HCT116 (cell line): ENCODE measurements at regions not wholly inside any gene's neighbourhood (a gene's known extent, or its start where the extent isn't known, plus 50 kb on each side); places are given as distances from the start of the nearest gene placed in this dataset.

Experiments
- ATAC-seq: fragments of 200-7000 bp; cut with Tn5 transposase; 2 replicates; pipeline ENCODE4 v1.9.1; 2020; ENCODE audit warnings: mild to moderate bottlenecking, moderate library complexity
- BruUV-seq: library from RNA; stranded (reverse); fragments of 400-500 nt; replicated peaks from 2 replicates; lab custom pipeline; 2021; lab: Mats Ljungman, UMichigan
- CTCF ChIA-PET: fragments of 300-600 bp; sonication (Branson Sonifier 250); formaldehyde crosslinking; loops from one replicate; lab custom pipeline; 2021; ENCODE audit warnings: antibody characterized with exemption; lab: Charles Lee
- POLR2A ChIA-PET: fragments of 300-600, 350-600 bp; sonication (Branson Sonifier 250); formaldehyde crosslinking; loops from one replicate; lab custom pipeline; 2021; ENCODE audit warnings: antibody characterized with exemption; lab: Charles Lee
- RAD21 ChIA-PET, 2 experiments: fragments of 300-600 bp; sonication (Branson Sonifier 250); formaldehyde crosslinking; loops; one replicate each; lab custom pipeline; 2023; ENCODE audit warnings: low total read pairs in 2 of 2; ENCODE audit not compliant: uncharacterized antibody in 2 of 2, unreplicated experiment in 2 of 2, low non-redundant PET in 1 of 2; lab: Charles Lee
- DNase-seq: peaks from one replicate; pipeline ENCODE4 v3.0.0-alpha.2; 2010; ENCODE audit warnings: low read depth, low spot score
- H2AFZ ChIP-seq: fragments of 200-600 bp; shearing (Covaris generic), sonication (generic); 2 replicates; pipeline ENCODE4 v1.6.1; 2017; ENCODE audit warnings: low read depth, mixed run types, mixed read lengths, antibody characterized with exemption, low read length; ENCODE audit not compliant: poor library complexity, severe bottlenecking
- H3K27ac ChIP-seq: 2 replicates; pipeline ENCODE4 v1.5.1; 2012; ENCODE audit warnings: low read depth, low read length
- H3K27me3 ChIP-seq: fragments of 200-600 bp; sonication (generic); 2 replicates; pipeline ENCODE4 v1.6.1; 2016; ENCODE audit warnings: mixed run types, low read length, mixed read lengths; ENCODE audit not compliant: insufficient read depth
- H3K36me3 ChIP-seq, 2 experiments: fragments of 200-500 bp in 1 of 2; fragments of 200-600 bp in 1 of 2; sonication (Bioruptor generic) in 1 of 2; sonication (generic) in 1 of 2; 2 replicates each; pipeline versions ENCODE4 v1.5.1 to v1.6.1; 2014 to 2016; ENCODE audit warnings: low read length in 2 of 2, inconsistent platforms in 1 of 2, mixed read lengths in 1 of 2, mixed run types in 1 of 2; ENCODE audit not compliant: insufficient read depth in 2 of 2, control insufficient read depth in 1 of 2
- H3K4me1 ChIP-seq, 2 experiments: fragments of 200-600 bp in 1 of 2; sonication (generic) in 1 of 2; 2 replicates each; pipeline versions ENCODE4 v1.5.1 to v1.6.1; 2012 to 2017; ENCODE audit warnings: low read length in 2 of 2, inconsistent platforms in 1 of 2, mild to moderate bottlenecking in 1 of 2, mixed read lengths in 1 of 2, mixed run types in 1 of 2, moderate library complexity in 1 of 2; ENCODE audit not compliant: insufficient read depth in 2 of 2, control insufficient read depth in 1 of 2
- H3K4me2 ChIP-seq: fragments of 200-600 bp; sonication (generic); 2 replicates; pipeline ENCODE4 v1.6.1; 2017; ENCODE audit warnings: mixed run types, low read length, mixed read lengths
- H3K4me3 ChIP-seq, 2 experiments: fragments of 200-600 bp in 1 of 2; sonication (generic) in 1 of 2; replicated peaks in 1 of 2; 2 replicates each; pipeline ENCODE4 v1.5.1; 2011 to 2016; ENCODE audit warnings: low read length in 2 of 2, control low read depth in 1 of 2, low read depth in 1 of 2, mild to moderate bottlenecking in 1 of 2, mixed read lengths in 1 of 2, mixed run types in 1 of 2
- H3K79me2 ChIP-seq: fragments of 200-600 bp; sonication (generic); 2 replicates; pipeline ENCODE4 v1.6.1; 2017; ENCODE audit warnings: mild to moderate bottlenecking, mixed run types, low read length, moderate library complexity, mixed read lengths; ENCODE audit not compliant: insufficient read depth
- H3K9ac ChIP-seq: fragments of 200-600 bp; sonication (generic); 2 replicates; pipeline ENCODE4 v1.6.1; 2016; ENCODE audit warnings: low read length, mixed read lengths
- H3K9me2 ChIP-seq: fragments of 200-600 bp; sonication (generic), shearing (Covaris generic); 2 replicates; pipeline ENCODE4 v1.6.1; 2017; ENCODE audit warnings: mixed run types, mild to moderate bottlenecking, moderate library complexity; ENCODE audit not compliant: insufficient read depth
- H3K9me3 ChIP-seq, 2 experiments: fragments of 200-500 bp in 1 of 2; fragments of 200-600 bp in 1 of 2; sonication (Bioruptor generic) in 1 of 2; sonication (generic) in 1 of 2; 2 replicates each; pipeline ENCODE4 v1.6.1; 2014 to 2017; ENCODE audit warnings: low read length in 2 of 2, mixed read lengths in 2 of 2, inconsistent platforms in 1 of 2, low read depth in 1 of 2, mild to moderate bottlenecking in 1 of 2, mixed run types in 1 of 2, moderate library complexity in 1 of 2; ENCODE audit not compliant: control insufficient read depth in 1 of 2, insufficient read depth in 1 of 2
- H4K20me1 ChIP-seq: fragments of 200-600 bp; sonication (generic), shearing (Covaris generic); 2 replicates; pipeline ENCODE4 v1.6.1; 2017; ENCODE audit warnings: mixed run types, mild to moderate bottlenecking, moderate library complexity; ENCODE audit not compliant: insufficient read depth
- CEBPB ChIP-seq: IDR thresholded peaks from 2 replicates; pipeline ENCODE4 v1.6.1; 2012; ENCODE audit warnings: low read depth
- EZH2phosphoT487 ChIP-seq: fragments of 200-600 bp; IDR thresholded peaks from 2 replicates; pipeline ENCODE4 v1.6.1; 2018; ENCODE audit warnings: antibody characterized with exemption, borderline replicate concordance
- FOSL1 ChIP-seq: IDR thresholded peaks from 2 replicates; pipeline ENCODE4 v1.6.1; 2012; ENCODE audit warnings: low read depth
- JUND ChIP-seq: IDR thresholded peaks from 2 replicates; pipeline ENCODE4 v1.6.1; 2012
- POLR2A ChIP-seq: IDR thresholded peaks from 2 replicates; pipeline ENCODE4 v1.7.0; 2011; ENCODE audit warnings: borderline replicate concordance; ENCODE audit not compliant: insufficient read depth, insufficient read length; ENCODE audit errors: extremely low read depth
- POLR2AphosphoS5 ChIP-seq: IDR thresholded peaks from 2 replicates; pipeline ENCODE4 v1.6.1; 2011; ENCODE audit warnings: mild to moderate bottlenecking, low read depth, low read length, moderate library complexity
- SIN3A ChIP-seq: IDR thresholded peaks from 2 replicates; pipeline ENCODE4 v1.6.1; 2012; ENCODE audit warnings: low read depth
- TCF7L2 ChIP-seq: IDR thresholded peaks from 2 replicates; pipeline ENCODE4 v1.7.0; 2011; ENCODE audit warnings: borderline replicate concordance, inconsistent platforms; ENCODE audit not compliant: insufficient read depth, insufficient read length; ENCODE audit errors: extremely low read depth
- YY1 ChIP-seq: IDR thresholded peaks from 2 replicates; pipeline ENCODE4 v1.6.1; 2011; ENCODE audit warnings: low read length, low read depth, moderate library complexity, mild to moderate bottlenecking; ENCODE audit not compliant: insufficient replicate concordance; ENCODE audit errors: extremely low read depth
- intact Hi-C: fragments of 100-400 bp; cut with micrococcal nuclease; formaldehyde crosslinking; loops from 2 replicates; pipeline ENCODE4 v1.10.0; 2022
- TF ChIP-seq, protein P1 (sequence below): IDR thresholded peaks from 2 replicates; pipeline ENCODE4 v1.6.1; 2012
- TF ChIP-seq, protein P2 (sequence below): IDR thresholded peaks from 2 replicates; pipeline ENCODE4 v1.6.1; 2011; ENCODE audit warnings: mild to moderate bottlenecking, low read length, moderate library complexity; ENCODE audit not compliant: insufficient replicate concordance; ENCODE audit errors: extremely low read depth
- TF ChIP-seq, protein P3 (sequence below), 3 experiments: fragments of 200-600 bp in 1 of 3; sonication (generic) in 1 of 3; IDR thresholded peaks in 2 of 3; conservative IDR thresholded peaks in 1 of 3; 2 replicates each; pipeline ENCODE4 v1.5.1; 2012 to 2017; ENCODE audit warnings: low read depth in 2 of 3, low read length in 2 of 3, antibody characterized with exemption in 1 of 3, borderline replicate concordance in 1 of 3, control low read depth in 1 of 3, mild to moderate bottlenecking in 1 of 3, mixed read lengths in 1 of 3, mixed run types in 1 of 3, moderate library complexity in 1 of 3; ENCODE audit not compliant: insufficient read depth in 1 of 3
- TF ChIP-seq, protein P4 (sequence below): IDR thresholded peaks from 2 replicates; pipeline ENCODE4 v1.6.1; 2012

DNA sequence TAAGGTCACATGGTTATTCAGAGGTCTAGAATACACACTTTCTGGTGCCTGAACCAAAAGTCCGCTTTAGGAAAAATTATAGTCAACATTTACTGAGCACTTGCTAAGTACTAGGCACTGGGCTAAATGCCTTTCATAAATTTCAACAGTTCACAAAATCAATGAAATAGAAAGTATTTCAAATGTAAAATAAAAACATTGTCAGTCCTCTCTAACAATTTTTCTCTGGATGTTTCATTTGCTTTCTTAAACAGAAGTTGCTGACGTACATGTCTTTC lies 61.7 kb downstream of the HHEX start:
- DNase-seq (no peak), ATAC-seq (no peak)
- no peak overlapping the region for H3K4me3 ChIP-seq
- BruUV-seq, result no TSS peak
- no peaks in the 10 kb centered on the region for H3K79me2 ChIP-seq
- H3K9ac ChIP-seq, result no peak overlapping the region
- no peaks in the 10 kb centered on the region for H4K20me1 ChIP-seq
- ChIA-PET CTCF (no interaction called here), RAD21 (no interaction called here), POLR2A (interaction anchor here (0.6 kb wide), 1 partner anchor 248 kb away, joined by 4 read pairs; no protein-coding TSS in a partner anchor)
- no peaks in the 10 kb centered on the region for H3K9me2 ChIP-seq
- no peaks in the 10 kb centered on the region for H3K9me3 ChIP-seq
- TF ChIP-seq YY1 (no peak), CEBPB (no peak)
- H3K27me3 ChIP-seq, result no peaks in the 10 kb centered on the region
- H3K27ac ChIP-seq, result no peak overlapping the region
- no peak overlapping the region for H3K4me2 ChIP-seq
- no peaks in the 10 kb centered on the region for H3K36me3 ChIP-seq
- H3K4me1 ChIP-seq, result peaks cover 0 to 3% of the 10 kb centered on the region in 2 experiments; a peak in 1 of 4 replicates
- H2AFZ ChIP-seq, result no peak overlapping the region
- intact Hi-C loops, result no loop called here

DNA sequence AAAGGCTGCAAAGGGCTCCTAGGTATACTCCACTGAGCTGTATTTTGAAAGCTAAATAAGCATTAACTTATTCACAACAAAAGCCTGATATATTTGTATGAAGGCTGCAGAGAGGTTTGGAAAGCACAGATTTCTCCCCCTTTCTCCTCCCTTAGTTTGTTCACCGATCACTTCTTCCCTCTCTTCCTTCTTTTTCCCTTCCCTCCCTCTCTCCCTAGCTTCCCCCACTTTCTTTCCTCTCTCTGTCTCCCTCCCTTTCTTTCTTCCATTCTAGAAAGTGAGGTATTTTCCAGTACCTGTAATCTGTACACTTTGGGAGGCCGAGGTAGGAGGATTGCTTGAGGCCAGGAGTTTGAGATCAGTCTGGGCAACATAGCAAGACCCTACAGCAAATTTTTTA lies 62.1 kb downstream of the HHEX start:
- RAD21 ChIA-PET, result no interaction called here
- BruUV-seq, result no TSS peak
- no peak for TF ChIP-seq POLR2A
- TF ChIP-seq, protein P1, sequence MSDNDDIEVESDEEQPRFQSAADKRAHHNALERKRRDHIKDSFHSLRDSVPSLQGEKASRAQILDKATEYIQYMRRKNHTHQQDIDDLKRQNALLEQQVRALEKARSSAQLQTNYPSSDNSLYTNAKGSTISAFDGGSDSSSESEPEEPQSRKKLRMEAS, result no peak
- no peak for TF ChIP-seq FOSL1
- TF ChIP-seq, protein P2, sequence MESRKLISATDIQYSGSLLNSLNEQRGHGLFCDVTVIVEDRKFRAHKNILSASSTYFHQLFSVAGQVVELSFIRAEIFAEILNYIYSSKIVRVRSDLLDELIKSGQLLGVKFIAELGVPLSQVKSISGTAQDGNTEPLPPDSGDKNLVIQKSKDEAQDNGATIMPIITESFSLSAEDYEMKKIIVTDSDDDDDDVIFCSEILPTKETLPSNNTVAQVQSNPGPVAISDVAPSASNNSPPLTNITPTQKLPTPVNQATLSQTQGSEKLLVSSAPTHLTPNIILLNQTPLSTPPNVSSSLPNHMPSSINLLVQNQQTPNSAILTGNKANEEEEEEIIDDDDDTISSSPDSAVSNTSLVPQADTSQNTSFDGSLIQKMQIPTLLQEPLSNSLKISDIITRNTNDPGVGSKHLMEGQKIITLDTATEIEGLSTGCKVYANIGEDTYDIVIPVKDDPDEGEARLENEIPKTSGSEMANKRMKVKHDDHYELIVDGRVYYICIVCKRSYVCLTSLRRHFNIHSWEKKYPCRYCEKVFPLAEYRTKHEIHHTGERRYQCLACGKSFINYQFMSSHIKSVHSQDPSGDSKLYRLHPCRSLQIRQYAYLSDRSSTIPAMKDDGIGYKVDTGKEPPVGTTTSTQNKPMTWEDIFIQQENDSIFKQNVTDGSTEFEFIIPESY, result no peak
- TF ChIP-seq SIN3A, result no peak
- no peak for TF ChIP-seq TCF7L2
- TF ChIP-seq, protein P3, sequence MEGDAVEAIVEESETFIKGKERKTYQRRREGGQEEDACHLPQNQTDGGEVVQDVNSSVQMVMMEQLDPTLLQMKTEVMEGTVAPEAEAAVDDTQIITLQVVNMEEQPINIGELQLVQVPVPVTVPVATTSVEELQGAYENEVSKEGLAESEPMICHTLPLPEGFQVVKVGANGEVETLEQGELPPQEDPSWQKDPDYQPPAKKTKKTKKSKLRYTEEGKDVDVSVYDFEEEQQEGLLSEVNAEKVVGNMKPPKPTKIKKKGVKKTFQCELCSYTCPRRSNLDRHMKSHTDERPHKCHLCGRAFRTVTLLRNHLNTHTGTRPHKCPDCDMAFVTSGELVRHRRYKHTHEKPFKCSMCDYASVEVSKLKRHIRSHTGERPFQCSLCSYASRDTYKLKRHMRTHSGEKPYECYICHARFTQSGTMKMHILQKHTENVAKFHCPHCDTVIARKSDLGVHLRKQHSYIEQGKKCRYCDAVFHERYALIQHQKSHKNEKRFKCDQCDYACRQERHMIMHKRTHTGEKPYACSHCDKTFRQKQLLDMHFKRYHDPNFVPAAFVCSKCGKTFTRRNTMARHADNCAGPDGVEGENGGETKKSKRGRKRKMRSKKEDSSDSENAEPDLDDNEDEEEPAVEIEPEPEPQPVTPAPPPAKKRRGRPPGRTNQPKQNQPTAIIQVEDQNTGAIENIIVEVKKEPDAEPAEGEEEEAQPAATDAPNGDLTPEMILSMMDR (IDR thresholded peaks at IDR 0.05 in 2 of 3, conservative IDR thresholded peaks at IDR 0.05 in 1 of 3; ENCODE audit: borderline replicate concordance in 1 of 3, insufficient read depth in 1 of 3, low read depth in 2 of 3, low read length in 2 of 3), result no peak
- TF ChIP-seq EZH2phosphoT487, result no peak
- no peak for TF ChIP-seq POLR2AphosphoS5
- TF ChIP-seq, protein P4, sequence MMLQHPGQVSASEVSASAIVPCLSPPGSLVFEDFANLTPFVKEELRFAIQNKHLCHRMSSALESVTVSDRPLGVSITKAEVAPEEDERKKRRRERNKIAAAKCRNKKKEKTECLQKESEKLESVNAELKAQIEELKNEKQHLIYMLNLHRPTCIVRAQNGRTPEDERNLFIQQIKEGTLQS, result no peak
- TF ChIP-seq JUND, result no peak

More for the DNA sequence above, 62.1 kb downstream of the HHEX start:
- H3K27ac ChIP-seq, result no peak overlapping the region
- no peaks in the 10 kb centered on the region for H3K9me2 ChIP-seq
- DNase-seq (no peak), ATAC-seq (no peak)
- no peak overlapping the region for H3K4me2 ChIP-seq
- H3K4me1 ChIP-seq, result peaks cover under 1 to 6% of the 10 kb centered on the region in 2 experiments; a peak in 2 of 4 replicates
- H3K9ac ChIP-seq, result no peak overlapping the region
- no peak overlapping the region for H2AFZ ChIP-seq
- H3K79me2 ChIP-seq, result no peaks in the 10 kb centered on the region
- CTCF ChIA-PET, result no interaction called here
- H3K27me3 ChIP-seq, result no peaks in the 10 kb centered on the region
- H3K4me3 ChIP-seq, result no peak overlapping the region
- no peaks in the 10 kb centered on the region for H3K9me3 ChIP-seq
- POLR2A ChIA-PET, result interaction anchor here (0.6 kb wide), 1 partner anchor 247 kb away, joined by 4 read pairs; no protein-coding TSS in a partner anchor
- H4K20me1 ChIP-seq, result no peaks in the 10 kb centered on the region
- no peaks in the 10 kb centered on the region for H3K36me3 ChIP-seq
- intact Hi-C loops, result no loop called here
